ENCODE measurements at regions not wholly inside any gene's neighbourhood (a gene's known extent, or its start where the extent isn't known, plus 50 kb on each side); places are given as distances from the start of the nearest gene placed in this dataset.

- TF ChIP-seq REST (IDR thresholded peaks at IDR 0.05; ENCODE audit: unreplicated experiment), result no peak
Observed at GRCh38 chr2:217407362-217407761, 547.5 kb upstream of the TNP1 start (continued).

GRCh38 chr2:217404236-217404760, 544.4 kb upstream of the TNP1 start:
- Mint-ChIP-seq H3K36me3 (ENCODE audit: low read depth) (no peaks in the 10 kb centered on the region), H3K9me3 (no peaks in the 10 kb centered on the region; the same call in 2 of the 3 replicates)
- DNase-seq (ENCODE audit: low spot score), result no peak

More at GRCh38 chr2:217404236-217404760, 544.4 kb upstream of the TNP1 start:
- no peaks in the 10 kb centered on the region for H3K36me3 ChIP-seq (ENCODE audit: insufficient read depth)
- peaks cover 16% of the 10 kb centered on the region for H3K4me1 ChIP-seq (ENCODE audit: insufficient read depth)
- no peak overlapping the region for H3K4me3 ChIP-seq
- H3F3A ChIP-seq (replicated peaks; ENCODE audit: low read depth), result no peaks in the 10 kb centered on the region
- H3K4me1 Mint-ChIP-seq, result peaks cover 16% of the 10 kb centered on the region; the same call in 2 of the 3 replicates
- H3K27ac Mint-ChIP-seq, result no peak overlapping the region
- no peaks in the 10 kb centered on the region for H3K79me2 ChIP-seq (replicated peaks; ENCODE audit: insufficient read depth)
- no peaks in the 10 kb centered on the region for H3K27me3 Mint-ChIP-seq (ENCODE audit: insufficient read depth, low read depth, poor library complexity)
- no peaks in the 10 kb centered on the region for H3K27me3 ChIP-seq (ENCODE audit: insufficient read depth)
- no peaks in the 10 kb centered on the region for H4K20me1 ChIP-seq (replicated peaks; ENCODE audit: insufficient read depth)
- H3K9me2 ChIP-seq (ENCODE audit: insufficient read depth), result 0 out of 2 replicates have a peak, but pooled peaks cover 11% of the 10 kb centered on the region
- no peak overlapping the region for H3K4me2 ChIP-seq
- no peak overlapping the region for H3K4me3 Mint-ChIP-seq
- no peak for ATAC-seq
- H2AFZ ChIP-seq, result no peak overlapping the region
- H3K27ac ChIP-seq (ENCODE audit: low read depth), result no peak overlapping the region
- TF ChIP-seq NANOG (IDR thresholded peaks at IDR 0.05; ENCODE audit: borderline replicate concordance) (no peak), ZNF331 (CRISPR knock-in tag; IDR thresholded peaks at IDR 0.05; ENCODE audit: low read depth) (no peak), CTCF (conservative IDR thresholded peaks at IDR 0.05; ENCODE audit: low read depth in 2 of 2) (no peak), EZH2 (IDR thresholded peaks at IDR 0.05; ENCODE audit: low read depth, unreplicated experiment) (no peak), CREB1 (CRISPR knock-in tag; IDR thresholded peaks at IDR 0.05; ENCODE audit: low read depth) (no peak), EZH2phosphoT487 (IDR thresholded peaks at IDR 0.05; ENCODE audit: unreplicated experiment) (no peak), JUNB (IDR thresholded peaks at IDR 0.05; ENCODE audit: unreplicated experiment) (no peak), ZNF114 (CRISPR knock-in tag; IDR thresholded peaks at IDR 0.05) (no peak), POLR2AphosphoS5 (IDR thresholded peaks at IDR 0.05; ENCODE audit: low read depth) (no peak)
